Neural cell (in vitro differentiated cells): ENCODE measurements at regions not wholly inside any gene's neighbourhood (a gene's known extent, or its start where the extent isn't known, plus 50 kb on each side); places are given as distances from the start of the nearest gene placed in this dataset.

Source experiments
- H2AFZ ChIP-seq: fragments of 200-600, 300-800 bp; sonication (generic), shearing (Covaris generic); 2 replicates; pipeline ENCODE4 v1.6.0; 2014; ENCODE audit warnings: low read depth, mild to moderate bottlenecking, antibody characterized with exemption, low read length, moderate library complexity
- H3F3A ChIP-seq: fragments of 200-600 bp; shearing (Covaris generic); 2 replicates; pipeline ENCODE4 v1.6.1; 2016; ENCODE audit warnings: mild to moderate bottlenecking, moderate library complexity, mixed read lengths, antibody characterized with exemption, low read length; ENCODE audit not compliant: insufficient read depth, poor library complexity, severe bottlenecking
- H3K27ac ChIP-seq: fragments of 200-600, 300-800 bp; sonication (generic), shearing (Covaris generic); 2 replicates; pipeline ENCODE4 v1.5.1; 2014; ENCODE audit warnings: mild to moderate bottlenecking, low read length, moderate library complexity
- H3K27me3 ChIP-seq: fragments of 300-800, 200-600 bp; sonication (generic), shearing (Covaris generic); 2 replicates; pipeline ENCODE4 v1.6.0; 2014; ENCODE audit warnings: mild to moderate bottlenecking, low read depth, low read length, moderate library complexity; ENCODE audit not compliant: insufficient read depth
- H3K36me3 ChIP-seq: fragments of 300-800, 200-600 bp; sonication (generic), shearing (Covaris generic); 2 replicates; pipeline ENCODE4 v1.5.1; 2014; ENCODE audit warnings: mild to moderate bottlenecking, antibody characterized with exemption, low read length, moderate library complexity; ENCODE audit not compliant: insufficient read depth
- H3K4me2 ChIP-seq: fragments of 300-800, 200-600 bp; sonication (generic), shearing (Covaris generic); 2 replicates; pipeline ENCODE4 v1.6.0; 2014; ENCODE audit warnings: mild to moderate bottlenecking, low read length
- H3K4me3 ChIP-seq: fragments of 300-800, 200-600 bp; sonication (generic), shearing (Covaris generic); 2 replicates; pipeline ENCODE4 v1.5.1; 2014; ENCODE audit warnings: mild to moderate bottlenecking, low read length, moderate library complexity
- H3K79me2 ChIP-seq: fragments of 200-600 bp; shearing (Covaris generic); replicated peaks from 2 replicates; pipeline ENCODE4 v1.6.0; 2014; ENCODE audit warnings: mild to moderate bottlenecking, low read length, moderate library complexity; ENCODE audit not compliant: insufficient read depth
- H3K9ac ChIP-seq: fragments of 300-800, 200-600 bp; sonication (generic), shearing (Covaris generic); 2 replicates; pipeline ENCODE4 v1.6.1; 2016; ENCODE audit warnings: mild to moderate bottlenecking, low read length, mixed read lengths
- H3K9me2 ChIP-seq: fragments of 200-600 bp; shearing (Covaris generic); 2 replicates; pipeline ENCODE4 v1.6.1; 2016; ENCODE audit warnings: mild to moderate bottlenecking, low read length, mixed read lengths; ENCODE audit not compliant: insufficient read depth
- H3K9me3 ChIP-seq: fragments of 200-600, 300-800 bp; sonication (generic), shearing (Covaris generic); 2 replicates; pipeline ENCODE4 v1.6.1; 2016; ENCODE audit warnings: mild to moderate bottlenecking, mixed run types, low read length, moderate library complexity, mixed read lengths
- H4K20me1 ChIP-seq: fragments of 200-600 bp; shearing (Covaris generic); 2 replicates; pipeline ENCODE4 v1.6.1; 2016; ENCODE audit warnings: mild to moderate bottlenecking, mixed run types; ENCODE audit not compliant: insufficient read depth
- EP300 ChIP-seq: fragments of 450-650 bp; conservative IDR thresholded peaks from 2 replicates; pipeline ENCODE4 v1.6.1; 2014; ENCODE audit warnings: antibody characterized with exemption, mild to moderate bottlenecking, moderate library complexity; ENCODE audit not compliant: poor library complexity, severe bottlenecking
- EZH2 ChIP-seq: fragments of 200-600, 300-800 bp; shearing (Covaris generic), sonication (generic); IDR thresholded peaks from 2 replicates; pipeline ENCODE4 v1.6.1; 2014; ENCODE audit warnings: antibody characterized with exemption, low read length, borderline replicate concordance, mild to moderate bottlenecking; ENCODE audit not compliant: insufficient read depth, poor library complexity, severe bottlenecking
- POLR2AphosphoS5 ChIP-seq: IDR thresholded peaks from 2 replicates; pipeline ENCODE4 v1.6.1; 2012
- RAD21 ChIP-seq: fragments of 450-650 bp; conservative IDR thresholded peaks from 2 replicates; pipeline ENCODE4 v1.6.1; 2014; ENCODE audit warnings: antibody characterized with exemption, mild to moderate bottlenecking, moderate library complexity
- REST ChIP-seq: IDR thresholded peaks from 2 replicates; pipeline ENCODE4 v1.6.1; 2012; ENCODE audit warnings: borderline replicate concordance
- SMC3 ChIP-seq: fragments of 450-650 bp; conservative IDR thresholded peaks from 2 replicates; pipeline ENCODE4 v1.6.1; 2014; ENCODE audit warnings: antibody characterized with exemption, mild to moderate bottlenecking, moderate library complexity; ENCODE audit not compliant: poor library complexity
- TAF1 ChIP-seq: IDR thresholded peaks from 2 replicates; pipeline ENCODE4 v1.6.1; 2012; ENCODE audit warnings: low read depth
- TF ChIP-seq, protein P1 (sequence below): fragments of 450-650 bp; IDR thresholded peaks from 2 replicates; pipeline ENCODE4 v1.5.1; 2014; ENCODE audit warnings: antibody characterized with exemption, mild to moderate bottlenecking, moderate library complexity; ENCODE audit not compliant: poor library complexity, severe bottlenecking

GRCh38 chr16:54986409-54986808 is 55.7 kb downstream of the IRX5 start:
- no peak overlapping the region for H3K4me3 ChIP-seq
- no peaks in the 10 kb centered on the region for H3K79me2 ChIP-seq
- H2AFZ ChIP-seq, result no peak overlapping the region
- no peaks in the 10 kb centered on the region for H3F3A ChIP-seq
- no peak for TF ChIP-seq TAF1
- no peak for TF ChIP-seq RAD21
- TF ChIP-seq SMC3, result no peak
- no peak overlapping the region for H3K4me2 ChIP-seq
- H3K27me3 ChIP-seq, result no peaks in the 10 kb centered on the region
- no peaks in the 10 kb centered on the region for H4K20me1 ChIP-seq
- no peaks in the 10 kb centered on the region for H3K9me2 ChIP-seq
- H3K9ac ChIP-seq, result no peak overlapping the region
- H3K36me3 ChIP-seq, result no peaks in the 10 kb centered on the region
- no peaks in the 10 kb centered on the region for H3K9me3 ChIP-seq
- H3K27ac ChIP-seq, result no peak overlapping the region

GRCh38 chr16:54987081-54987480 is 56.4 kb downstream of the IRX5 start:
- H4K20me1 ChIP-seq, result no peaks in the 10 kb centered on the region
- no peak overlapping the region for H2AFZ ChIP-seq

More at GRCh38 chr16:54987081-54987480, 56.4 kb downstream of the IRX5 start:
- Histone ChIP-seq H3K9ac (no peak overlapping the region), H3F3A (no peaks in the 10 kb centered on the region), H3K4me3 (no peak overlapping the region), H3K79me2 (no peaks in the 10 kb centered on the region), H3K27me3 (no peaks in the 10 kb centered on the region), H3K4me2 (no peak overlapping the region), H3K36me3 (no peaks in the 10 kb centered on the region), H3K9me3 (no peaks in the 10 kb centered on the region), H3K9me2 (no peaks in the 10 kb centered on the region), H3K27ac (no peak overlapping the region)
- TF ChIP-seq, protein P1, sequence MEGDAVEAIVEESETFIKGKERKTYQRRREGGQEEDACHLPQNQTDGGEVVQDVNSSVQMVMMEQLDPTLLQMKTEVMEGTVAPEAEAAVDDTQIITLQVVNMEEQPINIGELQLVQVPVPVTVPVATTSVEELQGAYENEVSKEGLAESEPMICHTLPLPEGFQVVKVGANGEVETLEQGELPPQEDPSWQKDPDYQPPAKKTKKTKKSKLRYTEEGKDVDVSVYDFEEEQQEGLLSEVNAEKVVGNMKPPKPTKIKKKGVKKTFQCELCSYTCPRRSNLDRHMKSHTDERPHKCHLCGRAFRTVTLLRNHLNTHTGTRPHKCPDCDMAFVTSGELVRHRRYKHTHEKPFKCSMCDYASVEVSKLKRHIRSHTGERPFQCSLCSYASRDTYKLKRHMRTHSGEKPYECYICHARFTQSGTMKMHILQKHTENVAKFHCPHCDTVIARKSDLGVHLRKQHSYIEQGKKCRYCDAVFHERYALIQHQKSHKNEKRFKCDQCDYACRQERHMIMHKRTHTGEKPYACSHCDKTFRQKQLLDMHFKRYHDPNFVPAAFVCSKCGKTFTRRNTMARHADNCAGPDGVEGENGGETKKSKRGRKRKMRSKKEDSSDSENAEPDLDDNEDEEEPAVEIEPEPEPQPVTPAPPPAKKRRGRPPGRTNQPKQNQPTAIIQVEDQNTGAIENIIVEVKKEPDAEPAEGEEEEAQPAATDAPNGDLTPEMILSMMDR, result no peak
- TF ChIP-seq REST (no peak), RAD21 (no peak), EP300 (no peak), SMC3 (no peak), TAF1 (no peak), EZH2 (no peak), POLR2AphosphoS5 (no peak)
